Gastroesophageal sphincter (tissue), 4 donors: ENCODE measurements at regions not wholly inside any gene's neighbourhood (a gene's known extent, or its start where the extent isn't known, plus 50 kb on each side); places are given as distances from the start of the nearest gene placed in this dataset.

Source experiments
- ATAC-seq: fragments of 150-250 bp; one replicate; pipeline ENCODE4 v1.9.1; 2016; ENCODE audit warnings: mild to moderate bottlenecking, moderate library complexity
- H3K27ac ChIP-seq, 4 donors: fragments of 200-600 bp; sonication (generic) in 3 of 4; 1 replicate in 3 of 4; 2 replicates in 1 of 4; pipeline ENCODE4 v1.5.1; 2016 to 2019
- H3K27me3 ChIP-seq: fragments of 200-600 bp; sonication (generic); one replicate; pipeline ENCODE4 v1.5.1; 2019
- H3K36me3 ChIP-seq, 2 donors: fragments of 200-600 bp; sonication (generic); one replicate each; pipeline ENCODE4 v1.5.1; 2019; ENCODE audit warnings: control low read depth in 1 of 2
- H3K4me1 ChIP-seq, 3 donors: fragments of 200-600 bp; sonication (generic); 1 replicate in 2 of 3; 2 replicates in 1 of 3; pipeline ENCODE4 v1.5.1; 2016 to 2019; ENCODE audit warnings: control low read depth in 2 of 3
- H3K4me3 ChIP-seq, 2 donors: fragments of 200-600 bp; sonication (generic); one replicate each; pipeline ENCODE4 v1.5.1; 2019; ENCODE audit warnings: mild to moderate bottlenecking in 1 of 2, moderate library complexity in 1 of 2
- H3K9me3 ChIP-seq, 3 donors: fragments of 200-600 bp; sonication (generic); one replicate each; pipeline ENCODE4 v1.5.1; 2017 to 2019; ENCODE audit warnings: control low read depth in 2 of 3
- CTCF ChIP-seq, 4 experiments: fragments of 200-600 bp in 2 of 4; fragments of 450-650 bp in 2 of 4; sonication (generic) in 1 of 4; IDR thresholded peaks; one replicate each; pipeline ENCODE4 v1.5.1; 2017 to 2019; ENCODE audit warnings: antibody characterized with exemption in 4 of 4, mild to moderate bottlenecking in 2 of 4, moderate library complexity in 2 of 4
- EP300 ChIP-seq: sonication (generic); formaldehyde crosslinking; IDR thresholded peaks from one replicate; pipeline ENCODE4 v1.6.1; 2017; ENCODE audit warnings: antibody characterized with exemption, mild to moderate bottlenecking
- POLR2A ChIP-seq, 2 donors: fragments of 450-650 bp; IDR thresholded peaks; one replicate each; pipeline ENCODE4 v1.6.1; 2017; ENCODE audit warnings: antibody characterized with exemption in 2 of 2, mild to moderate bottlenecking in 2 of 2, moderate library complexity in 1 of 2
- POLR2AphosphoS5 ChIP-seq: sonication (generic); formaldehyde crosslinking; IDR thresholded peaks from one replicate; pipeline ENCODE4 v1.6.1; 2017; ENCODE audit warnings: antibody characterized with exemption
- WGBS, 2 donors: methylation state at CpG; one replicate each; pipeline ENCODE4 v1.1.5; 2018; ENCODE audit warnings: low coverage in 1 of 2; 5-methylcytosine and 5-hydroxymethylcytosine counted together

- WGBS, 2 donors = 76 to 85% methylated on average over 2 to 3 of the region's 4 CpGs
- peaks cover 0 to 21% (median 0%) of the 10 kb centered on the region in 3 donors for H3K4me1 ChIP-seq
- no peak for ATAC-seq
- TF ChIP-seq CTCF (IDR thresholded peaks at IDR 0.05) = no peak
- TF ChIP-seq POLR2A (IDR thresholded peaks at IDR 0.05) = no peak
- TF ChIP-seq EP300 = no peak
- TF ChIP-seq POLR2AphosphoS5 = no peak
- H3K27me3 ChIP-seq = peaks cover 49% of the 10 kb centered on the region
- no peak overlapping the region for H3K27ac ChIP-seq
- no peaks in the 10 kb centered on the region for H3K36me3 ChIP-seq
- H3K4me3 ChIP-seq = no peak overlapping the region
- no peaks in the 10 kb centered on the region for H3K9me3 ChIP-seq
Observed at GRCh38 chr14:100657780-100658179, 68.9 kb upstream of the DLK1 start.

GRCh38 chr14:100658181-100658886, 68.4 kb upstream of the DLK1 start:
- Histone ChIP-seq H3K4me1 (peaks cover 0 to 21% (median 0%) of the 10 kb centered on the region in 3 donors), H3K27me3 (peaks cover 44% of the 10 kb centered on the region), H3K36me3 (no peaks in the 10 kb centered on the region), H3K9me3 (no peaks in the 10 kb centered on the region), H3K27ac (no peak overlapping the region), H3K4me3 (no peak overlapping the region)
- WGBS, 2 donors = 80% methylated on average over 1 of the region's 6 CpGs; no CpG with 5 or more reads in 1 of the 2 donors
- TF ChIP-seq POLR2A (IDR thresholded peaks at IDR 0.05) (no peak), CTCF (IDR thresholded peaks at IDR 0.05) (no peak), EP300 (no peak)
- ATAC-seq = no peak

GRCh38 chr14:100659345-100660001, 67.2 kb upstream of the DLK1 start:
- Histone ChIP-seq H3K27me3 (peaks cover 42% of the 10 kb centered on the region), H3K4me3 (no peak overlapping the region), H3K36me3 (no peaks in the 10 kb centered on the region), H3K27ac (no peak overlapping the region), H3K4me1 (peaks cover 0 to 19% (median 0%) of the 10 kb centered on the region in 3 donors), H3K9me3 (no peaks in the 10 kb centered on the region)
- no peak for ATAC-seq
- 94 to 98% methylated on average over 5 to 7 of the region's 17 CpGs for WGBS, 2 donors
- TF ChIP-seq POLR2A (IDR thresholded peaks at IDR 0.05) (no peak), CTCF (IDR thresholded peaks at IDR 0.05) (no peak), POLR2AphosphoS5 (no peak), EP300 (no peak)

GRCh38 chr14:100660498-100660881, 66.2 kb upstream of the DLK1 start:
- Histone ChIP-seq H3K9me3 (no peaks in the 10 kb centered on the region), H3K36me3 (no peaks in the 10 kb centered on the region), H3K4me1 (peaks cover 0 to 23% (median 0%) of the 10 kb centered on the region in 3 donors), H3K27ac (no peak overlapping the region), H3K27me3 (peaks cover 35% of the 10 kb centered on the region), H3K4me3 (no peak overlapping the region)
- TF ChIP-seq POLR2AphosphoS5 = no peak
- TF ChIP-seq CTCF (IDR thresholded peaks at IDR 0.05) = no peak
- TF ChIP-seq EP300 = no peak
- TF ChIP-seq POLR2A (IDR thresholded peaks at IDR 0.05) = no peak
- ATAC-seq = no peak
- 93 to 95% methylated on average over 4 of the region's 6 CpGs for WGBS, 2 donors
